NCI-H2081 treated with DMSO at 0.1 percent for 48 hours (cell line): ENCODE measurements at regions not wholly inside any gene's neighbourhood (a gene's known extent, or its start where the extent isn't known, plus 50 kb on each side); places are given as distances from the start of the nearest gene placed in this dataset.
A peak's percentile ranks its signal among the peaks of the same experiment; 100 is the strongest.
"Not testable (repeated sequence)": the region's sequence is repeated elsewhere in the genome, so short reads cannot be mapped to it uniquely, and the experiment has no call there.

Source experiments
- DNase-seq: peaks from one replicate; lab custom pipeline; 2025; lab: John Stamatoyannopoulos, UW

DNA sequence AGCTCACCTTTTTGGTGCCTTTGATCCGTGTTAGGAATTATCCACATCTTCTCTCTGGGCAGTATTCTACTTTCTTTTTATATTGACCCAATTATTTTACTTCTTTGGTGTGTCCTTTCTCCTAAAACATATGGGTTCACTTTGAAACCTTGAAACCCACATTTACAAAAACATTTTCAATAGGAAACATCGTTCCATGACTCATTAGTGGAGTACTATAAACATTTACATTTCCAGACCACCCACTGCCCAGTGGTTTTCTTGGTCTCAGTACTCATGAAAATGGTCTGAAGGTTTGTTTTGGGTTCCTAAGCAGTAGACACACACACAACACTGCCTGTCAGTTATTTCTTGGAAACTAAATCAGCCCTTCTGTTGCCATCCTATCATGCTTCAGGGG lies 111.7 kb upstream of the LPCAT1 start:
- not testable (repeated sequence) for DNase-seq

DNA sequence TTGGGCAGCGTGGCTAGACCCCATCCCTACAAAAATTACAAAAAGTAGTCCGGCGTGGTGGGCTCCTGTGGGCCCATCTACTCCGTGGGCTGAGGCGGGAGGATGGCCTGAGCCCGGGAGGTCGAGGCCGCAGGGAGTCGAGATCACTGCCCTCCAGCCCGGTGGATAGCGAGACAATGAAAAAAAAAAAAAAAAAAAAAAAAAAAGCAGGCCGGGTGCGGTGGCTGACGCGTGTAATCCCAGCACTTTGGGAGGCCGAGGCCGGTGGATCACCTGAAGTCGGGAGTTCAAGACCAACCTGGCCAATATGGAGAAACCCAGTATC lies 110.5 kb upstream of the LPCAT1 start:
- no peak for DNase-seq

DNA sequence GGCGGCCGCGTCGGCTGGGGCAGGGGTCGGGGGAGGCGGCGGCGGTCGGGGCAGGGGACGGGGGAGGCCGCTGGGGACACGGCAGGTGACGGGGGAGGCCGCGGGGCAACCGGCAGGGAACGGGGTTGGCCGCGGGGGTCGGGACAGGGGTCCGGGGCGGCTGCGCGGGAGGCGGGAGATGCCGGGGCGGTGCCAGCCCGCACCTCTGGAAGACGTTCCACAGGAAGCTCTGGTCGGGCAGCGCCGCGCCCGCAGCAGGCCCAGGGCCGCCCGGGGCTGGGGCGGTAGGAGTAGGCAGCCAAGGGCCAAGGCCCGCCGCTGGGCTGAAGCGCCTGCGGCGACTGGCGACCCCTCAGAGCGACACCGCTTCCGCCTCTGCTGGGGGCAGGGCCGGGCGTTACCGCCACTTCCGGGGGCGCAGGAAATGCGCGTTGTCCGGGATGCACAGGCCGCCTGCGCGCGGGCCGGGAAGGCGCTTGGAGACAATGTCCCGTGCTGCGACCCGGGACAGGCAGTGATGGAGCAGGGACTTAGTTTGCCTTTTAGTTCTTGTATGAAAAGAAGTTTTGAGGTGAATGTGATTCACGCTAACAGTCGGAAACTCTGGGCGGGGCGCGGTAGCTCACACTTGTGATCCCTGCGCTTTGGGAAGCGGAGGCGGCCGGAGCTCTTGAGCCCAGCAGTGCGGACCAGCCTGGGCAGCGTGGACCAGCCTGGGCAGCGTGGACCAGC lies 110.0 kb upstream of the LPCAT1 start:
- peak; percentile 53 for DNase-seq

DNA sequence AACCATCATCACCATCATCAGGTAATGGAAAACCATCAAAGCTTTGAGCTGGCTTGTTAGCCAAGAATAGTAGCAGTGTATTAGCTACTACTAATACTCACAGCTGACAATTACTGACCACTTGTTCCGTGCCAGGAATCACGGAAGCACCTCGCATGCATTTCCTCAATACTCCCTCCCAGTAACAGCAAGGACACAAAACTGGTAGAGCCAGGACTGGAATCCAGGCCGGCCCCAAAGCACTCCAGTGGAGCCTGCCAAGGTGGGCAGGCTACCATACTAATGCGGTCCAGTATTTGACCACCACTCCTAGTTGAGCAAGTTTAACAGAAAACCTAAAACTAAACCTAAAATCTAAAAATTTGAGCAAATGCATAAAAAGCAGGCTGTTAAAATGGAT lies 107.2 kb upstream of the LPCAT1 start:
- not testable (repeated sequence) for DNase-seq

DNA sequence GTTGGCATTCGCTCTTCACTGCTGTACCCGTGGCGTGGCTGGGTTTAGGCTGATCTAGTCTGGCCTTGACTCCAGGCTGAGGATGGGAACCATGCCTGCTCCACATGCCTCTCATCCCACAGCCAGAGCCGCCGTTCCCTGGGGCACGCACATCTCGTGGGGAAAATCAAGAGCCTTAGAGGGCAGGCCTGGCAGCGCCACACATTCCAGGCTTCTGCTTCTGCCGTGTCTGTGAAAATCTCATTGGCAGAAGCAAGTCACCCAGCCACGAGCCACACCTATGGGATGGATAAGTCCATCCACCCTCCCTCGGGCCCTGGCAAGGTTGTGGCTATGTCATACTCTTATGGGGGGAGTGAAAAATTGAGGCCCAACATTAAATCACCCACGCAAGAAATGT lies 102.6 kb upstream of the LPCAT1 start:
- not testable (repeated sequence) for DNase-seq

DNA sequence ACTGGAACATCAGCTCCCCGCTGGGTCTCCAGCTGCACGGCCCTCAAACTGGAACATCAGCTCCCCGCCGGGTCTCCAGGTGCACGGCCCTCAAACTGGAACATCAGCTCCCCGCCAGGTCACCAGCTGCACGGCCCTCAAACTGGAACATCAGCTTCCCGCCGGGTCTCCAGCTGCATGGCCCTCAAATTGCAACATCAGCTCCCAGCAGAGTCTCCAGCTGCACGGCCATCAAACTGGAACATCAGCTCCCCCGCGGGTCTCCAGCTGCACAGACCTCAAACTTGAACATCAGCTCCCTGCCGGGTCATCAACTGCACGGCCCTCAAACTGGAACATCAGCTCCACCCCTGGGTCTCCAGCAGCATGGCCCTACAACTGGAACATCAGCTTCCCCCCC lies 95.8 kb upstream of the LPCAT1 start:
- DNase-seq: not testable (repeated sequence)

DNA sequence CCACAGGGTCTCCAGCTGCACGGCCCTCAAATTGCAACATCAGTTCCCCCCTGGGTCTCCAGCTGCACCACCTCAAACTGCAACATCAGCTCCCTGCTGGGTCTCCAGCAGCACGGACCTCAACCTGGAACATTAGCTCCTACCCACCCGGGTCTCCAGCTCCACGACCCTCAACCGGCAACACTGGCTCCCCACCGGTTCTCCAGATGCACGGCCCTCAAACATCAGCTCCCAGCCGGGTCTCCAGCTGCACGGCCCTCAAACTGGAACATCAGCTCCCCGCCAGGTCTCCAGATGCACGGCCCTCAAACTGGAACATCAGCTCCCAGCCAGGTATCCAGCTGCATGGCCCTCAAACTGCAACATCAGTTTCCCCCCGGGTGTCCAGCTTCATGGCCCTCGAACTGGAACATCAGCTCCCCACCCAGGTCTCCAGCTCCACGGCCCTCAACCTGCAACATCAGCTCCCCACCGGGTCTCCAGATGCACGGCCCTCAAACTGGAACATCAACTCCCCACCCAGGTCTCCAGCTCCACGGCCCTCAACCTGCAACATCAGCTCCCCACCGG lies 94.6 kb upstream of the LPCAT1 start:
- not testable (repeated sequence) for DNase-seq

DNA sequence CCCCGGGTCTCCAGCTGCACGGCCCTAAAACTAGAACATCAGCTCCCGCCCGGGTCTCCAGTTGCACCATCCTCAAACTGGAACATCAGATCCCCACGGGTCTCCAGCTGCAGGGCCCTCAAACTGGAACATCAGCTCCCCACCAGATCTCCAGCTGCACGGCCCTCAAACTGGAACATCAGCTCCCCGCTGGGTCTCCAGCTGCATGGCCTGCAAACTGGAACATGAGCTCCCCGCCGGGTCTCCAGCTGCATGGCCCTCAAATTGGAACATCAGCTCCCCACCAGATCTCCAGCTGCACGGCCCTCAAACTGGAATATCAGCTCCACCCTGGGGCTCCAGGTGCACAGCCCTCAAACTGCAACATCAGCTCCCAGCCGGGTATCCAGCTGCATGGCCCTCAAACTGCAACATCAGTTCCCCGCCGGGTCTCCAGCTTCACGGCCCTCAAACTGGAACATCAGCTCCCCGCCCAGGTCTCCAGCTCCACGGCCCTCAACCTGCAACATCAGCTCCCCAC lies 93.5 kb upstream of the LPCAT1 start:
- DNase-seq: not testable (repeated sequence)

DNA sequence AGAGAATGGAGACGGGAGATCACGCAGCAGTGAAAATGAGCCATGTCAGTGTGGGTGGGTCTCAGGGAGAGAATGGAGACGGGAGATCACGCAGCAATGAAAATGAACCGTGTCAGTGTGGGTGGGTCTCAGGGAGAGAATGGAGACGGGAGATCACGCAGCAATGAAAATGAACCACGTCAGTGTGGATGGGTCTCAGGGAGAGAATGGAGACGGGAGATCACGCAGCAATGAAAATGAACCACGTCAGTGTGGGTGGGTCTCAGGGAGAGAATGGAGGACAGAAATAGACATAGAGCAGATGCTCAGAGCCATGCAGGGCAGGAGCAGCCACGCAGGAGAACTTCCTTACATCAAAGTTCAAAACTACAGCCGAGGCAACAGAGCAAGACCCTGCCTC lies 89.8 kb upstream of the LPCAT1 start:
- DNase-seq: not testable (repeated sequence)

DNA sequence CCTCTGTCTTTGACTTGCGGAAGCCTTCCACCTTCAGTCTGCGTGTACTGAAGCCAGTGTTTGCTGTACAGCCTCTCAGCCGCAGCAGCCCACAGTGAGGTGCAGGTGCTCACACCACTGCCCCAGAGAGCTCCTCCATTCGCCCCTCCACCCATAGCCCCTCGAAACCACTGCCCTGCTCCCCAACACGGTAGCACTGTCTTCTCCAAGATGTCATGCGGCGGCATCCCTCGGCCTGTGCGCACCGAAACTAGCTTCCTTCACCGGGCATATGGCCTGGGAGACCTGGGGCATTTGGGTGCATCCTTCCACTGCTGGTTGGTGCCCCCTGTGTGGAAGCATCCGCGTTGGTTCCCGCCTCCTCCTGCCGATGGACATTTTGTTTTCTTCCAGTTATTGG lies 86.8 kb upstream of the LPCAT1 start:
- not testable (repeated sequence) for DNase-seq

DNA sequence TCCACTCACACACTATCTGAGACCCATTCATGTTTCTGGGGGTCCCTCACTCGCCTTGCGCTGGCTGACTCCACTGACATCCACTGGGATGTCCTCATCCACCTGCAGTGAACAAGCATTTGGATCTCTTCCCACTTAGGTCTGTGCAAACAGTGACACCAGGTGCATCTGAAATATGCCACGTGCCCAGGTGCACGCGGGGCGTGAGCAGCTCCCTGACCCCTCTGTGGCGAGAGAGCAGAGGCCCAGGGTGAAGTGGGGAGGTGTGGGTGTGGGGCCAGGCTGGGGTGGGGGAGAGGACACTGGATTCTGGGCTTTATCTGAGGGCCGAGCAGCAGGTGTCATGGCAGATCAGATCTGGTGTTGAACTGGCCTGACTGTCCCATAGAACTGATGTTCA lies 85.4 kb upstream of the LPCAT1 start:
- DNase-seq: not testable (repeated sequence)

DNA sequence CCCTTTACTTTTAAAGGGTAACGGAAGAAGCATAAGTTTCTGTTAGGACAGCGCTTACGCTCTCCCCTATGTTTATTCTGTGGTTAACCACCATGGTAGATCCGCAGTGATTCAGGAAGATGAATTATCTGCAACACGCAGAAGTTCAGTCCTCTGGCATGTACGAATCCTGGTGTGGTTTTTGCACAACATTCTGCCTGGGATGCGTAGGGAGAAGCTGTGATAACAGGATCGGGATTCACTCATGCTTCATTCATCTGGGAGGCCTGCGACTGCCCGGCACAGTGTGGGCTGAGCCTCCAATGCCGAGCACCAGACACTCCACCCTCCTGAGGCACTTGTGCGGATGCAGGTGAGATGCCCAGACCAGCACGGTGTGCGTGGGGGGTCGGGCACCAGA lies 84.6 kb upstream of the LPCAT1 start:
- DNase-seq: not testable (repeated sequence)

DNA sequence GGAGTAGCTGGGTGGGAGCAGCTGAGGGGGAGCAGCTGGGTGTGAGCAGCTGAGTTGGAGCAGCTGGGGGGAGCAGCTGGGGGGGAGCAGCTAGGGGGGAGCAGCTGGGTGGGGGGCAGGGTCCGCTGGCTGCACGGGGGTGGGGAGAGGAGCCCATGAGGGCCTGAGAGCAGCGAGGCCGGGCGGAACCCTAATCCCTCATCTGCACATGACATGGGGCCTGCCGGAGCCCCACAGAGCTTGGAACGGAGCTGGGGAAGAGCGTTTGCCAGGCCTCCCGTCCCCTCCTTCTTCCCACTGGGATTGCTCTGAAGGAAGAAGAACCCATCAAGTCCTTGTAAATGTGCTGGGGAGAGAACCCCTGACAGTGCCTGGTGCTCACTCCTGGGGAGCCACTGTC lies 83.2 kb upstream of the LPCAT1 start:
- not testable (repeated sequence) for DNase-seq

DNA sequence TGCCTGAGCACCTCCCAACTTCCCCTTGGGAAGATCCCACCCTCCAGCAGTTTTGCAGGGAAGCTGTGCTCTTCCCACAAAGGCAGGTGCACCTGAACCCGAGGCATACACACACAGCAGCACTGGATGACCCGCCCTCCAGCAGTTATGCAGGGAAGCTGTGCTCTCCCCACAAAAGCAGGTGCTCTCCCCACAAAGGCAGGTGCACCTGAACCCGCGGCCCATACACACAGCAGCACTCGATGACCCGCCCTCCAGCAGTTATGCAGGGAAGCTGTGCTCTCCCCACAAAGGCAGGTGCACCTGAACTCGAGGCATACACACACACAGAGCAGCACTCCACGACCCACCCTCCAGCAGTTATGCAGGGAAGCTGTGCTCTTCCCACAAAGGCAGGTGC lies 80.2 kb upstream of the LPCAT1 start:
- DNase-seq: peak; percentile 34

DNA sequence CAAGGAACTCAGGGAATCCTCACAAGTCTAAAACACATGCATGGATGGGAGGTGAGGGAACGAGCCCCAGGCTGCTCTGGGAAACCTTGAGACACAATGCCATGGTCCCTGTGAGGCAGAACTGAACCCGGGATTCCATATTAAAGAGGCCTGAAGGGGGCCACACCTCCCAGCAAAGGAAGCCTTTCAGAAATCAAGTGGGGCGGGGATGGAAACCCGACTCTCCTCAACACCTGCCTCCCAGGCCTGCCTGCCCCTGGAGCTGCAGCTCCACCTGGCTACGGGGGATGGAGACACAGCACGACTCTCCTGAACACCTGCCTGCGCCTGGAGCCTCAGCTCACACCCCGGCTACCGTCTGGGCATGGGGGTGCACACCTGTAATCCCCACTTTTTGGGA lies 77.8 kb upstream of the LPCAT1 start:
- DNase-seq: peak; percentile 15

DNA sequence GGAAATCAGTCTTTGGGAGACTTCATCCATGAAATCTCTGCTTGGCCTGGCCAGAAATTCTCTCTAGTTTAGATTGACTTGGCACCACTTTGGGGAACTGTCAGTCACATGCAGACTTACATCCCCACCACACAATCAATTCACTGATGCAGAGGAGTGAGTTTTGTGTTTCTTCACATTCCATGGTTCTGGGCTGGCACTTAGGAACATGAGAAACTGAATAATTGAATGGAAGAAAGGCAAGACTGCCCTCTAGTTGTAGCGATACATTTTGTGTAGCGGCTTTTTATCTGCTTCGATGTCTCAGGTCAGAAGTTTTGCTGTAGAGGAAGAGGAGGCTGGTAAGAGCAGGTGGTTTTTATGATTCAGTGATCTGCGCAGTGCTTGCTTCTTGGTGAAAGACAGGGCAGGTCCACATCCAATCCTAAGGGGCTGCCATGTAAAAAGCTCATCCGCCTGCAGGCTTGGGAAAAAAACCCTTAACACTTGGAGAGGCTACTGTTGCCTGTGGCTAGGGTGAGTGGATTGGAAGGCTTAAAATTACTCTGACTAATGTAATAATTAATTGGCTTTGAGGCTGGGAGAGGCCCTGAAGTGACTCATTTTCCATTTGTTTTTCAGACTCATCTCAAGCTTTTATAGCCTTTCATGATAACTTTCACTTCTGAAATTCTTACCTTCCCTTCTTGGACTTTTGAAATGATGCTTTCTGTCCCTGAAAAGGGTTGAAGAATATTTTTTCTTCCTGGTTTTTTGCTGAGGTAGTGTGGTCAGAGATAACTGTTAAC lies 75.4 kb upstream of the LPCAT1 start:
- not testable (repeated sequence) for DNase-seq

DNA sequence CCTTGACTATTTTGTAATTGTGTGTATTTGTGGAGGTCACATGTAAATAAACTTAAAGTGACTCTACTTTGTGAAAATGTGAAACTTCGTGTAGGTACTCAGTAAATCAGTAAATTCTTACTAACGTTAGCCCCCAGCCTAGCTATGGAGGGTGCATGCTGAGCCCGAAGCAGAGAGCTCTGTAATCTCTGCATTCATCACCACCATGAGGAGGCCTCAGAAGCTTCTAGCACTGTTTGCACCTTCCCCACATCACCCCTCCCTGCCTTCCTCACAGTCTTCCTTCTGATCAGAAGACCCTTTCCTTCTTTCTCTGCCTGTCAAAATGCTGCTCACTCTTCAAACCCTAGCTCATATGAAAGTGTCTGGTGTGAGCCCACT lies 73.3 kb upstream of the LPCAT1 start:
- DNase-seq: not testable (repeated sequence)

DNA sequence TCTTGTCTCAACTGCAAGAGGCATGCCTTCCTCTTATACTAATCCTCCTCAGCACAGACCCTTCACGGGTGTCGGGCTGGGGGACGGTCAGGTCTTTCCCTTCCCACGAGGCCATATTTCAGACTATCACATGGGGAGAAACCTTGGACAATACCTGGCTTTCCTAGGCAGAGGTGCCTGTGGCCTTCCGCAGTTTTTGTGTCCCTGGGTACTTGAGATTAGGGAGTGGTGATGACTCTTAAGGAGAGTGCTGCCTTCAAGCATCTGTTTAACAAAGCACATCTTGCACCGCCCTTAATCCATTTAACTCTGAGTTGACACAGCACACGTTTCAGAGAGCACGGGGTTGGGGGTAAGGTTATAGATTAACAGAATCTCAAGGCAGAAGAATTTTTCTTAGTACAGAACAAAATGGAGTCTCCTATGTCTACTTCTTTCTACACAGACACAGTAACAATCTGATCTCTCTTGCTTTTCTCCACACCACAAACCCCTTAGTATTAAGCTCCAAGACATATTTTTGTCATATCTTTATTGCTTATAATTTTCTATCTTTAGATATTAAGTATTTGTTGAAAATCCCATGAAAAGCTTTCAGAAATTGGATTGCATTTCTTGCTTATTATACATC lies 72.8 kb upstream of the LPCAT1 start:
- DNase-seq: not testable (repeated sequence)

DNA sequence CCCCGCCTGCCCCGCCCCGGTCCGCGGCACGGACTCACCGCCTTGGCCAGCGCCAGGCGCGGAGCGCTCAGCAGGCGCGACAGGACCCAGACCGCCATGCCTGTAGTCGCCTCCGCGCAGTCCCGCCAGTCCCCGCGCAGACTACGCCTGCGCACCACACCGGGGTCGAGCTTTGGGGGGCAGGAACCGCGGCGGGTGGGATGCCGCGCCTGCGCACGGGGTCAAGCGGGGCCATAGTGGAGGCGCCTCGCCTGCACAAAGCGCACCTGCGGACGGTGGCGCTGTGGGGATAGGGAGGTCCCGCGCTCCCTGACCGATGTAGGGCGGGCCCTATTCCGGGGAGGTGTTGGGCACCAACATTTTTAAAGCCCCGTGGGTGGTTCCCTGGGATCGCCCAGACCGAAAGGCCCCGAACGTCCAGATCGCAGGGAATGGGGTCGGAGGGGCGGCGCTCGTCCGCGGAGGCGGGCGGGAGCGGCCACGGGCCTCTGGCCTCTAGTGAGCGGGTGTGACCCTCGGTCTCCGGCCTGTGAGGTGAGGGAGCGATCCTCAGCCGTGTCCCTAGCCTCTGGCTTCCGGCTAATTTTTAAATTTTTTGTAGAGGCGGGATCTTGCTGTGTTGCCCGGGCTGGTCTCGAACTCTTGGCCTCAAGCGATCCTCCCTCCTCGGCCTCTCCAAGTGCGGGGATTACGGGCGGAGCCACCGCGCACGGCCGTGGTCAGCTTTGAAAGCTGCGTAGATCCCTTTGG lies 70.8 kb upstream of the LPCAT1 start:
- DNase-seq: peak; percentile 13

DNA sequence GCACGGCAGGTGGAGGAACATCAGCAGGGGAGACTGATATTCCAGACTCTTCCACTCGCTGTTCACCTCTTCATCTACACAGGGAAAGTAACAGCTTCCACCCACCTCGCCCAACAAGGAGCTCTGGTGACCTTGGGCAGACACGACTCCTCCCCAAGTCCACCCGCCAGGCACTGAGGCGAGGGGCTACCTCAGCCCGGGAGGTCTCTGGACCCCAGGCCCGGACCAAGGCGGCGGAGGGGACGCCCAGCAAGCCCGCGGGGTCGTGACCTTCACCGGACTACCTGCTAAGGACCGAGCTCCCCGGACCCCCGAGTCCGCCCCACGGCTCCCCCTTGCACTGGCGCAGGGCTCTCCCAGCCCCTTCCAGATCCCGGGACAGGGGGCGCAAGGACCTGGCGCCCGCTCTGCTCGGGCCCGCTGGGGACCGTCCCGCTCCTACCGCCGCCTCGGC lies 70.2 kb upstream of the LPCAT1 start:
- no peak for DNase-seq

DNA sequence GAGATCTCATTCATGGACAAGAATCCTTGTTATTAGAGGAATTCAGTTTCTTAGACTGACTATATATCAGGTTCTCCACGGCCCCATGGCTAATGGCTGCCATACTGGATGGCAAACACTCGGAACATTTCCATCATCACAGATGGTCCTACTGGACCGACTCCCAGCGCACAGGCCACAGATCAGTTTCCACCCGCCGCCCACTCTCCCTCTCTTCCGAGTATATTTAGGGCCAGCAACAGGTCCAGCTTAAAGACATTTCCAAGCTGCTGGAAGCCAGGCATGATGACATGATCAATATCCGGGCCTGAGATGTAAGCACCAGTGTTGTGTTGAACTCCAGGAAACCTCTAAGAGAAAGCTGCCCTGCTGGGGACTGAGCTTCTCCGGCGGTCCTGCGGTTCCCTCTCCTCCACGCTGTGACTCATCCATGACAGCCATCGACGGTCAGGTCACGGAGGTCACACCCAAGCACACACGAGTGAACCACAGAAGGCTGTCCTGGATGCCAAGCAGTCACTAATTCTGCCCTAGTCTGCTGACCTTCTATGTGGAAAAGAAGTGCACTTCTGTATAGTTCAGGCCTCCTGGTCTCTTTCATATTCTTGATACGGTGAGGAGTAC lies 64.4 kb upstream of the LPCAT1 start:
- DNase-seq: not testable (repeated sequence)
